Heart left ventricle (tissue), 16 donors: ENCODE measurements at regions not wholly inside any gene's neighbourhood (a gene's known extent, or its start where the extent isn't known, plus 50 kb on each side); places are given as distances from the start of the nearest gene placed in this dataset.

Experiments
- ATAC-seq, 4 donors: fragments of 200-7000 bp; cut with Tn5 transposase; one replicate each; pipeline ENCODE4 v1.9.1; 2020 to 2022; ENCODE audit warnings: moderate library complexity in 4 of 4, mild to moderate bottlenecking in 3 of 4, moderate number of reproducible peaks in 1 of 4
- DNase-seq, 5 donors: peaks; one replicate each; pipeline ENCODE4 v3.0.0-alpha.2; 2020
- H3K27ac ChIP-seq, 12 donors: fragments of 200-600 bp; sonication (generic) in 4 of 12; one replicate each; pipeline versions ENCODE4 v1.5.0 to v1.8.0; 2016 to 2022; ENCODE audit warnings: mild to moderate bottlenecking in 2 of 12
- H3K27me3 ChIP-seq, 9 donors: fragments of 200-600 bp; sonication (generic) in 2 of 9; one replicate each; pipeline versions ENCODE4 v1.5.1 to v1.8.0; 2016 to 2022; ENCODE audit warnings: mild to moderate bottlenecking in 3 of 9
- H3K36me3 ChIP-seq, 9 donors: fragments of 200-600 bp; sonication (generic) in 2 of 9; one replicate each; pipeline versions ENCODE4 v1.5.0 to v1.8.0; 2018 to 2022; ENCODE audit warnings: mild to moderate bottlenecking in 2 of 9
- H3K4me1 ChIP-seq, 12 donors: fragments of 200-600 bp; sonication (generic) in 4 of 12; one replicate each; pipeline versions ENCODE4 v1.5.0 to v1.8.0; 2016 to 2022; ENCODE audit warnings: mild to moderate bottlenecking in 3 of 12
- H3K4me3 ChIP-seq, 12 donors: fragments of 200-600 bp; sonication (generic) in 4 of 12; one replicate each; pipeline versions ENCODE4 v1.5.0 to v1.8.0; 2017 to 2022; ENCODE audit warnings: mild to moderate bottlenecking in 9 of 12, moderate library complexity in 4 of 12
- H3K9me3 ChIP-seq, 12 donors: fragments of 200-600 bp; sonication (generic) in 4 of 12; one replicate each; pipeline versions ENCODE4 v1.5.0 to v1.8.0; 2016 to 2022; ENCODE audit warnings: mild to moderate bottlenecking in 1 of 12
- POLR2A ChIP-seq, 2 donors: fragments of 450-650 bp; IDR thresholded peaks; one replicate each; pipeline ENCODE4 v1.6.1; 2017; ENCODE audit warnings: antibody characterized with exemption in 2 of 2, mild to moderate bottlenecking in 2 of 2, moderate library complexity in 2 of 2
- WGBS, 4 donors: extraction: QIAGEN DNeasy Blood & Tissue Kit in 2 of 4; methylation state at CpG; one replicate each; pipeline versions ENCODE4 v1.1.5 to v1.1.7; 2013 to 2018; 5-methylcytosine and 5-hydroxymethylcytosine counted together
- intact Hi-C, 10 donors: fragments of 100-400 bp; cut with DNase I; formaldehyde crosslinking; loops; one replicate each; pipeline versions ENCODE4 v1.11.1 to v1.14.2; 2022
- TF ChIP-seq, protein P1 (sequence below), 12 donors: fragments of 200-600 bp; sonication (generic) in 4 of 12; IDR thresholded peaks; one replicate each; pipeline versions ENCODE4 v1.5.0 to v1.8.0; 2018 to 2022; ENCODE audit warnings: antibody characterized with exemption in 12 of 12, mild to moderate bottlenecking in 5 of 12
- donor health status: ischemic (EF 13 %, LVEDD 7.1; RV severe dilation, severe dysfunction).
- donor health status: healthy with polysubstance abuse.
- donor health status: DM: no; HTN: yes; CAD: no.
- donor health status: DM: no; HTN: no; CAD: no.
- donor health status: ischemic (EF 25% LVEDD 6.9; RV normal size, moderate dysfunction).
- donor health status: ischemic (EF 25% LVEDD 5.7; RV mildly dilated, moderate dysfunction).
- donor health status: healthy.
- donor health status: DM: yes; HTN: yes; CAD: no.
- donor health status: ischemic (EF 35%, LVEDD 5.7; RV mildly dilated, moderate dysfunction).
- donor health status: nonischemic (EF 11% LVEDD 7.7; RV severe dilation, severe dysfunction).
- donor health status: DM: yes; HTN: yes; CAD: no.
- donor health status: PGD.
- donor health status: ischemic (EF 29% LVEDD 5.4; RV normal size, mild dysfunction).
- donor health status: nonischemic (EF 23%, LVEDD 6.1; RV moderate dilation, normal function).

DNA sequence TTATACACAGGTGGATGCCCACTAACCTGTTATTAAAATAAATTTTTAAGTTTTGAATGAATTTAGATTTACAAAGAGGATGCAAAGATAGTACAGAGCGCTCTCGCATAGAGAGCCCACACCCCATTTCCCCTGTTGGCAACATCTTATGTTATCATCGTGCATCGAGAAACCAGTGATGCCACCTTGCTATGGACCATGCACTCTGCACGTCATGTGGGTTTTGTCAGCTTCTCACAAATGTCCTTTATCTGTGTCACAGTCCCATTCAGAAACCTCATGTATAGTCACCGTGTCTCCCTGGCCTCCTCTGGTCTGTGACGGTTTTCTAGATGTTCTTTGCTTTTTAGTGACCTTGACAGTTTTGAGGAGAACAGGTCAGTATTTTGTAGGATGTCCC lies 60.0 kb downstream of the ING1 start:
- TF ChIP-seq, protein P1, sequence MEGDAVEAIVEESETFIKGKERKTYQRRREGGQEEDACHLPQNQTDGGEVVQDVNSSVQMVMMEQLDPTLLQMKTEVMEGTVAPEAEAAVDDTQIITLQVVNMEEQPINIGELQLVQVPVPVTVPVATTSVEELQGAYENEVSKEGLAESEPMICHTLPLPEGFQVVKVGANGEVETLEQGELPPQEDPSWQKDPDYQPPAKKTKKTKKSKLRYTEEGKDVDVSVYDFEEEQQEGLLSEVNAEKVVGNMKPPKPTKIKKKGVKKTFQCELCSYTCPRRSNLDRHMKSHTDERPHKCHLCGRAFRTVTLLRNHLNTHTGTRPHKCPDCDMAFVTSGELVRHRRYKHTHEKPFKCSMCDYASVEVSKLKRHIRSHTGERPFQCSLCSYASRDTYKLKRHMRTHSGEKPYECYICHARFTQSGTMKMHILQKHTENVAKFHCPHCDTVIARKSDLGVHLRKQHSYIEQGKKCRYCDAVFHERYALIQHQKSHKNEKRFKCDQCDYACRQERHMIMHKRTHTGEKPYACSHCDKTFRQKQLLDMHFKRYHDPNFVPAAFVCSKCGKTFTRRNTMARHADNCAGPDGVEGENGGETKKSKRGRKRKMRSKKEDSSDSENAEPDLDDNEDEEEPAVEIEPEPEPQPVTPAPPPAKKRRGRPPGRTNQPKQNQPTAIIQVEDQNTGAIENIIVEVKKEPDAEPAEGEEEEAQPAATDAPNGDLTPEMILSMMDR (IDR thresholded peaks at IDR 0.05) = no peak
- no peak overlapping the region for H3K27ac ChIP-seq
- H3K27me3 ChIP-seq = peaks cover 0 to 3% (median 0%) of the 10 kb centered on the region in 9 donors
- 86 to 95% (median 93%) methylated on average over 7 of the region's 7 CpGs for WGBS, 4 donors
- no peak overlapping the region for H3K4me3 ChIP-seq
- no peaks in the 10 kb centered on the region for H3K36me3 ChIP-seq
- H3K9me3 ChIP-seq = no peaks in the 10 kb centered on the region
- H3K4me1 ChIP-seq = peaks cover 0 to 4% (median 0%) of the 10 kb centered on the region in 12 donors
- intact Hi-C loops = no loop called here
- no peak for DNase-seq
- no peak for ATAC-seq

DNA sequence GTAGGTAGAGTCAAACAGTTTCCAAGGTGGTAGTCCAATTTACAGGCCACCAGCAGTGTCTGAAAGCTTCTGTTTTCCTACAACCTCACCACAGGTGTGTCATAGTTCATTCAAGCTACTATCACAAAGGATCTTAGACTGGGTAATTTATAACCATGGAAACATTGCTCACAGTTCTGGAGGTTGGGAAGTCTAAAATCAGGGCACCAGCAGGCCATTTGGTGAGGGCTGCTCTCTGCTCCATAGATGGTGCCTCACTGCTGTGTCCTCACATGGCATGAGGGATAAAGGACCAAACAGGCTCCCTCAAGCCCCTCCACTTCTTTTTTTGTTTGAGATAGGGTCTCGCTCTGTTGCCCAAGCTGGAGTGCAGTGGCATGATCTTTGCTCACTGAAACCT lies 60.6 kb downstream of the ING1 start:
- Histone ChIP-seq H3K27me3 (peaks cover 0 to 3% (median 0%) of the 10 kb centered on the region in 9 donors), H3K4me3 (no peak overlapping the region), H3K36me3 (no peaks in the 10 kb centered on the region), H3K9me3 (no peaks in the 10 kb centered on the region), H3K4me1 (peaks cover 0 to 4% (median 0%) of the 10 kb centered on the region in 12 donors), H3K27ac (no peak overlapping the region)
- 94 to 100% (median 100%) methylated on average over 1 of the region's 1 CpG for WGBS, 4 donors
- DNase-seq (no peak), ATAC-seq (no peak)
- TF ChIP-seq, protein P1 (IDR thresholded peaks at IDR 0.05) = no peak
- TF ChIP-seq POLR2A (IDR thresholded peaks at IDR 0.05) = no peak
- intact Hi-C loops = no loop called here

GRCh38 chr13:110774490-110774889 lies 61.0 kb downstream of the ING1 start:
- Histone ChIP-seq H3K4me1 (peaks cover 0 to 4% (median 0%) of the 10 kb centered on the region in 12 donors), H3K27me3 (peaks cover 0 to 3% (median 0%) of the 10 kb centered on the region in 9 donors), H3K9me3 (no peaks in the 10 kb centered on the region), H3K36me3 (no peaks in the 10 kb centered on the region), H3K4me3 (no peak overlapping the region), H3K27ac (no peak overlapping the region)
- 93 to 97% (median 95%) methylated on average over 6 of the region's 6 CpGs for WGBS, 4 donors
- intact Hi-C loops = no loop called here
- DNase-seq = no peak
- ATAC-seq = no peak
- TF ChIP-seq, protein P1 (IDR thresholded peaks at IDR 0.05) = no peak
- TF ChIP-seq POLR2A (IDR thresholded peaks at IDR 0.05) = no peak

DNA sequence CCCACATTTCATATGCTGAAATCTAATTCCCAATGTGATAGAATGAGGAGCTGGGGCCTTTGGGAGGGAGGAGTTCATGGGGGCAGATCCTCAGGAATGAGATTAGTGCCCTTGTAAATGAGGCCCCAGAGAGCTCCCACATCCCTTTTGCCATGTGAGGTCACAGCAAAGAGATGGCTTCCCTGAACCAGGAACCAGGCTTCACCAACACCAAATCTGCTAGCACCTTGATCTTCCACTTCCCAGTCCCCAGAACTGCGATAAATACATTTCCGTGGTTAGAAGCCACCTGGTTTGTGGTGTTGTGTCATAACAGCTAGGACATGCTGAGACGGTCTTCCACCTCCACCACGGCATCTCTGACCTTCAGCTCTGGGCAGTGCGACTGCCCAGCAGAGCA lies 62.1 kb downstream of the ING1 start:
- Histone ChIP-seq H3K27ac (no peak overlapping the region), H3K9me3 (no peaks in the 10 kb centered on the region), H3K4me1 (peaks cover 0 to 4% (median 0%) of the 10 kb centered on the region in 12 donors), H3K27me3 (peaks cover 0 to 3% (median 0%) of the 10 kb centered on the region in 9 donors), H3K4me3 (no peak overlapping the region), H3K36me3 (no peaks in the 10 kb centered on the region)
- no peak for ATAC-seq
- intact Hi-C loops = loop anchor here in 1 of 10 donors (5.0 kb wide), 1 partner anchor 48 kb away; no protein-coding TSS in a partner anchor
- DNase-seq = no peak
- WGBS, 4 donors = 87 to 94% (median 89%) methylated on average over 5 of the region's 5 CpGs
- TF ChIP-seq, protein P1 (IDR thresholded peaks at IDR 0.05) = no peak
- TF ChIP-seq POLR2A (IDR thresholded peaks at IDR 0.05) = no peak
